Right lobe of liver (tissue), 4 donors: ENCODE measurements at regions not wholly inside any gene's neighbourhood (a gene's known extent, or its start where the extent isn't known, plus 50 kb on each side); places are given as distances from the start of the nearest gene placed in this dataset.

Experiments used
- POLR2A ChIP-seq: fragments of 450-650 bp; IDR thresholded peaks from one replicate; pipeline ENCODE4 v1.6.1; 2017; ENCODE audit warnings: antibody characterized with exemption, mild to moderate bottlenecking
- TF ChIP-seq, protein P1 (sequence below), 4 donors: fragments of 200-600 bp in 3 of 4; fragments of 450-650 bp in 1 of 4; IDR thresholded peaks; one replicate each; pipeline versions ENCODE4 v1.5.1 to v1.8.0; 2016 to 2022; ENCODE audit warnings: antibody characterized with exemption in 4 of 4, mild to moderate bottlenecking in 2 of 4
- donor health status: DM: no; HTN: no; CAD: no.
- donor health status: DM: no; HTN: no; CAD: no.
- donor health status: DM: no; HTN: yes; CAD: no.

DNA sequence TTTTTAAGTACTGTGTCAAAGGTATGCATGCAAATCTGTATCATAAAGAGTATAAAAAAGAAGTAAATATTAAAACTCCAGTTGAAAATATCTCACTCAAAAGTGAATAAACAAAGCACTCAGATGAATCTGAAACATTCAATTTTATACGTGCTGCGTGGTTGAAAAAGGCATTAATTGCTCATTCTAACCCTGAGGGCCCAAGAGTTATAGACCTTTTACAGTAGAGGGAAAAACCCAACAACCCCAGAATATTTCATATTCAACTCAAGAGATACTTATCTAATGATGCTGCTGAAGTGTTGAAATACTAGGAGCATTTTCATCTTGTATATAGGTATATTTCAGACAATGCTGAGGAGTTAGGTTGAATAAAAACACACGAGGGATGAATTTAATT lies 862.8 kb upstream of the CITED2 start:
- TF ChIP-seq POLR2A = no peak
- TF ChIP-seq, protein P1, sequence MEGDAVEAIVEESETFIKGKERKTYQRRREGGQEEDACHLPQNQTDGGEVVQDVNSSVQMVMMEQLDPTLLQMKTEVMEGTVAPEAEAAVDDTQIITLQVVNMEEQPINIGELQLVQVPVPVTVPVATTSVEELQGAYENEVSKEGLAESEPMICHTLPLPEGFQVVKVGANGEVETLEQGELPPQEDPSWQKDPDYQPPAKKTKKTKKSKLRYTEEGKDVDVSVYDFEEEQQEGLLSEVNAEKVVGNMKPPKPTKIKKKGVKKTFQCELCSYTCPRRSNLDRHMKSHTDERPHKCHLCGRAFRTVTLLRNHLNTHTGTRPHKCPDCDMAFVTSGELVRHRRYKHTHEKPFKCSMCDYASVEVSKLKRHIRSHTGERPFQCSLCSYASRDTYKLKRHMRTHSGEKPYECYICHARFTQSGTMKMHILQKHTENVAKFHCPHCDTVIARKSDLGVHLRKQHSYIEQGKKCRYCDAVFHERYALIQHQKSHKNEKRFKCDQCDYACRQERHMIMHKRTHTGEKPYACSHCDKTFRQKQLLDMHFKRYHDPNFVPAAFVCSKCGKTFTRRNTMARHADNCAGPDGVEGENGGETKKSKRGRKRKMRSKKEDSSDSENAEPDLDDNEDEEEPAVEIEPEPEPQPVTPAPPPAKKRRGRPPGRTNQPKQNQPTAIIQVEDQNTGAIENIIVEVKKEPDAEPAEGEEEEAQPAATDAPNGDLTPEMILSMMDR (IDR thresholded peaks at IDR 0.05) = no peak
